H9 (cell line): ENCODE measurements at regions not wholly inside any gene's neighbourhood (a gene's known extent, or its start where the extent isn't known, plus 50 kb on each side); places are given as distances from the start of the nearest gene placed in this dataset.

Experiments used
- DNase-seq: peaks from one replicate; pipeline ENCODE4 v3.0.0-alpha.2; 2017
- H2AFZ ChIP-seq: one replicate; pipeline ENCODE4 v1.6.1; 2013; ENCODE audit warnings: mild to moderate bottlenecking, low read length, control low read depth, moderate library complexity
- H2AK5ac ChIP-seq: 2 replicates; pipeline ENCODE4 v1.6.1; 2013; ENCODE audit warnings: low read length, control low read depth, mixed read lengths; ENCODE audit not compliant: insufficient read length
- H2BK120ac ChIP-seq: one replicate; pipeline ENCODE4 v1.6.1; 2013; ENCODE audit warnings: low read depth, mild to moderate bottlenecking, low read length, control low read depth, inconsistent platforms; ENCODE audit not compliant: poor library complexity, severe bottlenecking
- H2BK12ac ChIP-seq: 2 replicates; pipeline ENCODE4 v1.6.1; 2013; ENCODE audit warnings: low read length, control low read depth, mixed read lengths, low read depth; ENCODE audit not compliant: insufficient read length
- H2BK15ac ChIP-seq: 2 replicates; pipeline ENCODE4 v1.6.1; 2013; ENCODE audit warnings: low read depth, low read length, control low read depth
- H2BK20ac ChIP-seq: one replicate; pipeline ENCODE4 v1.6.1; 2013; ENCODE audit warnings: low read depth, mild to moderate bottlenecking, low read length, control low read depth, inconsistent platforms; ENCODE audit not compliant: poor library complexity, severe bottlenecking
- H2BK5ac ChIP-seq: 2 replicates; pipeline ENCODE4 v1.6.1; 2013; ENCODE audit warnings: low read length, control low read depth, mixed read lengths; ENCODE audit not compliant: insufficient read length
- H3K14ac ChIP-seq: 2 replicates; pipeline ENCODE4 v1.6.1; 2013; ENCODE audit warnings: low read length, control low read depth; ENCODE audit not compliant: insufficient read depth
- H3K18ac ChIP-seq: 2 replicates; pipeline ENCODE4 v1.6.1; 2013; ENCODE audit warnings: low read depth, mild to moderate bottlenecking, mixed read lengths, low read length, control low read depth; ENCODE audit not compliant: insufficient read length
- H3K23ac ChIP-seq: 2 replicates; pipeline ENCODE4 v1.6.1; 2013; ENCODE audit warnings: low read length, control low read depth, mixed read lengths, low read depth; ENCODE audit not compliant: insufficient read length
- H3K23me2 ChIP-seq: 2 replicates; pipeline ENCODE4 v1.6.1; 2013; ENCODE audit warnings: low read depth, mild to moderate bottlenecking, mixed read lengths, low read length, control low read depth; ENCODE audit not compliant: insufficient read length, poor library complexity, severe bottlenecking
- H3K27ac ChIP-seq: 2 replicates; pipeline ENCODE4 v1.5.1; 2013; ENCODE audit warnings: low read length, control low read depth, mixed read lengths, low read depth; ENCODE audit not compliant: insufficient read length
- H3K27me3 ChIP-seq: 2 replicates; pipeline ENCODE4 v1.6.1; 2013; ENCODE audit warnings: low read length, control low read depth, inconsistent platforms; ENCODE audit not compliant: insufficient read depth
- H3K4ac ChIP-seq: 2 replicates; pipeline ENCODE4 v1.6.1; 2013; ENCODE audit warnings: low read depth, mild to moderate bottlenecking, control low read depth, inconsistent platforms, low read length, moderate library complexity
- H3K4me1 ChIP-seq: 2 replicates; pipeline ENCODE4 v1.6.1; 2013; ENCODE audit warnings: low read length, control low read depth, inconsistent platforms; ENCODE audit not compliant: insufficient read depth
- H3K4me2 ChIP-seq: 2 replicates; pipeline ENCODE4 v1.6.1; 2013; ENCODE audit warnings: low read length, control low read depth, mixed read lengths; ENCODE audit not compliant: insufficient read length, insufficient read depth
- H3K56ac ChIP-seq: 2 replicates; pipeline ENCODE4 v1.6.1; 2013; ENCODE audit warnings: low read depth, mild to moderate bottlenecking, mixed read lengths, low read length, control low read depth; ENCODE audit not compliant: insufficient read length
- H3K79me1 ChIP-seq: 2 replicates; pipeline ENCODE4 v1.6.1; 2013; ENCODE audit warnings: low read depth, mild to moderate bottlenecking, moderate library complexity, low read length, control low read depth, inconsistent platforms; ENCODE audit not compliant: insufficient read depth, poor library complexity, severe bottlenecking
- H3K79me2 ChIP-seq: 2 replicates; pipeline ENCODE4 v1.6.1; 2013; ENCODE audit warnings: low read length, control low read depth, inconsistent platforms; ENCODE audit not compliant: insufficient read depth
- H3K9ac ChIP-seq: 2 replicates; pipeline ENCODE4 v1.6.1; 2013; ENCODE audit warnings: low read length, control low read depth, mixed read lengths; ENCODE audit not compliant: insufficient read length; ENCODE audit errors: extremely low read depth
- H3K9me3 ChIP-seq: one replicate; pipeline ENCODE4 v1.6.1; 2013; ENCODE audit warnings: low read depth, low read length, inconsistent platforms; ENCODE audit not compliant: control insufficient read depth
- H3T11ph ChIP-seq: one replicate; pipeline ENCODE4 v1.6.1; 2013; ENCODE audit warnings: mild to moderate bottlenecking, low read length, control low read depth, inconsistent platforms
- H4K20me1 ChIP-seq: one replicate; pipeline ENCODE4 v1.6.1; 2013; ENCODE audit not compliant: control insufficient read depth, insufficient read length, insufficient read depth
- H4K5ac ChIP-seq: 2 replicates; pipeline ENCODE4 v1.6.1; 2013; ENCODE audit warnings: low read depth, mild to moderate bottlenecking, mixed read lengths, low read length, control low read depth; ENCODE audit not compliant: insufficient read length
- H4K8ac ChIP-seq: replicated peaks from 2 replicates; pipeline ENCODE4 v1.6.1; 2013; ENCODE audit warnings: low read length, control low read depth, mixed read lengths, low read depth; ENCODE audit not compliant: insufficient read length
- H4K91ac ChIP-seq: 2 replicates; pipeline ENCODE4 v1.6.1; 2013; ENCODE audit warnings: low read depth, mild to moderate bottlenecking, moderate library complexity, mixed read lengths, low read length, control low read depth; ENCODE audit not compliant: insufficient read length
- H3K27ac Mint-ChIP-seq, 3 experiments: 2 replicates in 2 of 3; 3 replicates in 1 of 3; pipeline ENCODE4 v1.8.0; 2020 to 2021; ENCODE audit warnings: mixed read lengths in 3 of 3, mild to moderate bottlenecking in 1 of 3, moderate library complexity in 1 of 3
- H3K27me3 Mint-ChIP-seq: 2 replicates; pipeline ENCODE4 v1.8.0; 2021; ENCODE audit warnings: low read depth, mild to moderate bottlenecking, moderate library complexity, mixed read lengths
- H3K36me3 Mint-ChIP-seq, 3 experiments: 2 replicates in 2 of 3; 3 replicates in 1 of 3; pipeline ENCODE4 v1.8.0; 2020 to 2021; ENCODE audit warnings: low read depth in 3 of 3, mixed read lengths in 3 of 3; ENCODE audit not compliant: insufficient read depth in 1 of 3
- H3K4me1 Mint-ChIP-seq, 2 experiments: 2 replicates each; pipeline ENCODE4 v1.8.0; 2020; ENCODE audit warnings: mixed read lengths in 2 of 2
- H3K4me3 Mint-ChIP-seq, 2 experiments: 2 replicates in 1 of 2; 3 replicates in 1 of 2; pipeline ENCODE4 v1.8.0; 2020 to 2021; ENCODE audit warnings: mild to moderate bottlenecking in 2 of 2, mixed read lengths in 2 of 2, moderate library complexity in 1 of 2
- H3K9me3 Mint-ChIP-seq, 2 experiments: 2 replicates in 1 of 2; 3 replicates in 1 of 2; pipeline ENCODE4 v1.8.0; 2020; ENCODE audit warnings: mild to moderate bottlenecking in 2 of 2, mixed read lengths in 2 of 2, moderate library complexity in 1 of 2
- CTCF ChIP-seq: fragments of 200-600 bp; sonication (generic); conservative IDR thresholded peaks from 3 replicates; pipeline ENCODE4 v1.8.0; 2021; ENCODE audit warnings: antibody characterized with exemption, mild to moderate bottlenecking
- WGBS: extraction: QIAGEN DNeasy Blood & Tissue Kit; methylation state at CpG from one replicate; pipeline ENCODE4 v1.1.7; 2013; ENCODE audit warnings: missing lambda C conversion rate, low lambda C conversion rate, mixed read lengths; ENCODE audit not compliant: insufficient read length; ENCODE audit errors: extremely low coverage; 5-methylcytosine and 5-hydroxymethylcytosine counted together

- no peak for DNase-seq
- Mint-ChIP-seq H3K9me3 (no peaks in the 10 kb centered on the region), H3K4me3 (no peak overlapping the region)
Measured at GRCh38 chr17:69761011-69761410, 314.0 kb upstream of the KCNJ16 start.

More at GRCh38 chr17:69761011-69761410, 314.0 kb upstream of the KCNJ16 start:
- Histone ChIP-seq H4K91ac (no peak overlapping the region), H2BK5ac (no peak overlapping the region), H3K27ac (no peak overlapping the region), H2AK5ac (no peak overlapping the region), H2BK12ac (no peak overlapping the region), H3K27me3 (no peaks in the 10 kb centered on the region), H3K14ac (no peak overlapping the region), H3K9ac (no peak overlapping the region), H3K23ac (no peak overlapping the region), H3K23me2 (no peaks in the 10 kb centered on the region), H3K4me1 (no peaks in the 10 kb centered on the region), H3K4ac (no peak overlapping the region), H4K20me1 (no peaks in the 10 kb centered on the region), H2BK20ac (no peak overlapping the region), H3K4me2 (no peak overlapping the region), H2BK120ac (no peak overlapping the region), H2BK15ac (no peak overlapping the region), H2AFZ (no peak overlapping the region), H3K18ac (no peak overlapping the region), H4K5ac (no peak overlapping the region), H3K56ac (no peak overlapping the region), H3K79me1 (no peaks in the 10 kb centered on the region), H3K79me2 (no peaks in the 10 kb centered on the region), H4K8ac (no peak overlapping the region), H3T11ph (no peak overlapping the region), H3K9me3 (no peaks in the 10 kb centered on the region)
- Mint-ChIP-seq H3K36me3 (0 out of 7 replicates have a peak, but pooled peaks cover 0 to 2% (median 0%) of the 10 kb centered on the region in 3 experiments), H3K27ac (no peak overlapping the region), H3K27me3 (no peaks in the 10 kb centered on the region), H3K4me1 (peaks cover 9 to 10% of the 10 kb centered on the region in 2 experiments)
- no CpG with 5 or more reads among the region's 1 CpG for WGBS
- no peak for TF ChIP-seq CTCF
